ENCODE measurements at regions not wholly inside any gene's neighbourhood (a gene's known extent, or its start where the extent isn't known, plus 50 kb on each side); places are given as distances from the start of the nearest gene placed in this dataset.

- H3K4me3 ChIP-seq (replicated peaks in 1 of 2; ENCODE audit: low read depth in 2 of 2, low read length in 2 of 2): no peak overlapping the region
- peak in 1 of 2 donors; percentile 9 for DNase-seq (ENCODE audit: low read depth in 2 of 2)
- TF ChIP-seq CTCF (IDR thresholded peaks at IDR 0.05; ENCODE audit: low read depth, low read length): no peak
Measured at GRCh38 chr5:127133071-127133470, 59.8 kb upstream of the C5orf63 start.

- no peak for DNase-seq (ENCODE audit: low read depth in 2 of 2)
- no peak overlapping the region for H3K4me3 ChIP-seq (replicated peaks in 1 of 2; ENCODE audit: low read depth in 2 of 2, low read length in 2 of 2)
- TF ChIP-seq CTCF (IDR thresholded peaks at IDR 0.05; ENCODE audit: low read depth, low read length): no peak
Measured at GRCh38 chr5:127136908-127137307, 63.6 kb upstream of the C5orf63 start.

DNA sequence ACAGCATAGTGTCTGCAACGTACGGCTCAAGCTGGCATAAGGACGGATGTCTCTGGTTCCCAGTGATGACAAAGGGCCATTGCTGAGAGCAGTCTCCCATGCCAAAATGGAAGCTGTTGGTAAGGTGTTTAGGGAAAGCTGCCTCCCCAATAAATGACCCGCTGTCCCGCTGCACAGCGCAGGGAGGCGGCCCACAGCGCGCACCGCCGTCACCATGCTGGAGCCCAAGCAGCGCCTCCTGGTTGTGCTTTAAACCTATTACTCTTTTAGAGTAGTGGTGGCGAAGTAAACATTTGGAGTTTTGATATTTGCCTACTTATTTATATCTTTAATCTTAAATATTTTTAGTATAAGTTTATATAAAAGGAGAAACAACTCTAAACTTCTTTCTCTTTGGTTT, 70.4 kb upstream of the C5orf63 start:
- DNase-seq (ENCODE audit: low read depth in 2 of 2): no peak
- no peak overlapping the region for H3K4me3 ChIP-seq (replicated peaks in 1 of 2; ENCODE audit: low read depth in 2 of 2, low read length in 2 of 2)
- TF ChIP-seq CTCF (IDR thresholded peaks at IDR 0.05; ENCODE audit: low read depth, low read length): no peak

DNA sequence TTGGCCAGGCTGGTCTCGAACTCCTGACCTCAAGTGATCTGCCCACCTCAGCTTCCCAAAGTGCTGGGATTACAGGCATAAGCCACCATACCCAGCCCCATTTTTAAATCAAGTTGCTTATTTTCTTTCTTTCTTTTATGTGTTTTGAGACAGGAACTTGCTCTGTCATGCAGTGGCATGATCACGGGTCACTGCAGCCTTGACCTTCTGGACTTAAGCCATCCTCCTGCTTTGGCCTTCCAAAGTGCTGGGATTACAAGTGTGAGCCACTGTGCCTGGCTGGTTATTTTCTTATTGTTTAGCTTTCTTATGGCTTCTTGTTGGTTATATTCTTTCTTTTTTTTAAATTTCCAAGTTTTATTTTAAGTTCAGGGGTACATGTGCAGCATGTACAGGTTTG, 79.7 kb upstream of the C5orf63 start:
- peak in 1 of 2 donors; percentile 3 for DNase-seq (ENCODE audit: low read depth in 2 of 2)
- H3K4me3 ChIP-seq (replicated peaks in 1 of 2; ENCODE audit: low read depth in 2 of 2, low read length in 2 of 2): no peak overlapping the region

DNA sequence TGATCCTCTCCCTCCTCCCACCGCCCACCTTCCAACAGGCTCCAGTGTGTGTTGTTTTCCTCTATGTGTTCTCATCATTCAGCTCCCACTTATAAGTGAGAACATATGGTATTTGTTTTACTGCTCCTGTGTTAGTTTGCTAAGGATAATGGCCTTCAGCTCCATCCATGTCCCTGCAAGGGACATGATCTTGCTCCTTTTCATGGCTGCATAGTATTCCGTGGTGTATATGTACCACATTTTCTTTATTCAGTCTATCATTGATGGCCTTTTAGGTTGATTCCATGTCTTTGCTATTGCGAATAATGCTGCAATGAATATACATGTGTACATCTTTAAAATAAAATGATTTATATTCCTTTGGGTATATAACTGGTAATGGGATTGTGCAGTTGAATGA, 80.2 kb upstream of the C5orf63 start:
- H3K4me3 ChIP-seq (replicated peaks in 1 of 2; ENCODE audit: low read depth in 2 of 2, low read length in 2 of 2): no peak overlapping the region
- no peak for TF ChIP-seq CTCF (IDR thresholded peaks at IDR 0.05; ENCODE audit: low read depth, low read length)
- DNase-seq (ENCODE audit: low read depth in 2 of 2): no peak

More for the DNA sequence above, 79.7 kb upstream of the C5orf63 start:
- TF ChIP-seq CTCF (IDR thresholded peaks at IDR 0.05; ENCODE audit: low read depth, low read length): no peak

GRCh38 chr5:127163750-127164149, 90.4 kb upstream of the C5orf63 start:
- no peak for TF ChIP-seq CTCF (IDR thresholded peaks at IDR 0.05; ENCODE audit: low read depth, low read length)
- DNase-seq (ENCODE audit: low read depth in 2 of 2): no peak
- H3K4me3 ChIP-seq (replicated peaks in 1 of 2; ENCODE audit: low read depth in 2 of 2, low read length in 2 of 2): no peak overlapping the region

- no peak overlapping the region for H3K4me3 ChIP-seq (replicated peaks in 1 of 2; ENCODE audit: low read depth in 2 of 2, low read length in 2 of 2)
- no peak for TF ChIP-seq CTCF (IDR thresholded peaks at IDR 0.05; ENCODE audit: low read depth, low read length)
Measured at GRCh38 chr5:127170918-127171600, 97.8 kb upstream of the C5orf63 start.

More at GRCh38 chr5:127170918-127171600, 97.8 kb upstream of the C5orf63 start:
- DNase-seq (ENCODE audit: low read depth in 2 of 2): no peak
